Loucy (cell line): ENCODE measurements at regions not wholly inside any gene's neighbourhood (a gene's known extent, or its start where the extent isn't known, plus 50 kb on each side); places are given as distances from the start of the nearest gene placed in this dataset.

Source experiments
- H2AFZ ChIP-seq: fragments of 200-600 bp; sonication (generic); 2 replicates; pipeline ENCODE4 v1.6.0; 2016; ENCODE audit warnings: antibody characterized with exemption, mild to moderate bottlenecking, low read length, moderate library complexity
- H3F3A ChIP-seq: fragments of 200-600 bp; 2 replicates; pipeline ENCODE4 v1.6.0; 2016; ENCODE audit warnings: antibody characterized with exemption, low read depth, mild to moderate bottlenecking
- H3K27me3 ChIP-seq: fragments of 200-600 bp; sonication (generic); 2 replicates; pipeline ENCODE4 v1.6.1; 2014; ENCODE audit warnings: low read length, mild to moderate bottlenecking; ENCODE audit not compliant: insufficient read depth, poor library complexity, severe bottlenecking
- H3K36me3 ChIP-seq: fragments of 200-600 bp; sonication (generic); 2 replicates; pipeline ENCODE4 v1.6.1; 2016; ENCODE audit warnings: low read length; ENCODE audit not compliant: insufficient read depth
- H3K4me1 ChIP-seq: fragments of 200-600 bp; sonication (generic); 2 replicates; pipeline ENCODE4 v1.5.1; 2014; ENCODE audit warnings: low read length, mild to moderate bottlenecking; ENCODE audit not compliant: insufficient read depth, poor library complexity, severe bottlenecking
- H3K4me2 ChIP-seq: fragments of 200-600 bp; sonication (generic); 2 replicates; pipeline ENCODE4 v1.6.0; 2014; ENCODE audit warnings: antibody characterized with exemption, low read length, low read depth, mild to moderate bottlenecking; ENCODE audit not compliant: poor library complexity, severe bottlenecking
- H3K4me3 ChIP-seq: fragments of 200-600 bp; sonication (generic); 2 replicates; pipeline ENCODE4 v1.5.1; 2014; ENCODE audit warnings: low read length, mild to moderate bottlenecking, mixed read lengths; ENCODE audit not compliant: poor library complexity, severe bottlenecking
- H3K79me2 ChIP-seq: fragments of 200-600 bp; sonication (generic); 2 replicates; pipeline ENCODE4 v1.6.1; 2014; ENCODE audit warnings: low read length; ENCODE audit not compliant: insufficient read depth
- H3K9ac ChIP-seq: fragments of 200-600 bp; sonication (generic); 2 replicates; pipeline ENCODE4 v1.6.0; 2014; ENCODE audit warnings: mild to moderate bottlenecking, low read depth, low read length, moderate library complexity; ENCODE audit not compliant: poor library complexity, severe bottlenecking
- H3K9me2 ChIP-seq: fragments of 200-600 bp; sonication (generic); replicated peaks from 2 replicates; pipeline ENCODE4 v1.6.1; 2016; ENCODE audit warnings: low read depth, low read length, mixed read lengths
- H3K9me3 ChIP-seq: fragments of 200-600 bp; sonication (generic); 2 replicates; pipeline ENCODE4 v1.6.1; 2014; ENCODE audit warnings: mild to moderate bottlenecking, antibody characterized with exemption, low read length, low read depth; ENCODE audit not compliant: insufficient read depth
- H4K20me1 ChIP-seq: fragments of 200-600 bp; sonication (generic); 2 replicates; pipeline ENCODE4 v1.6.0; 2014; ENCODE audit warnings: antibody characterized with exemption, low read length, mild to moderate bottlenecking; ENCODE audit not compliant: insufficient read depth, poor library complexity, severe bottlenecking
- CTCF ChIP-seq: fragments of 200-600 bp; sonication (generic); conservative IDR thresholded peaks from 2 replicates; pipeline ENCODE4 v1.5.1; 2014; ENCODE audit warnings: mild to moderate bottlenecking, antibody characterized with exemption, low read length
- EZH2phosphoT487 ChIP-seq: fragments of 200-600 bp; IDR thresholded peaks from 2 replicates; pipeline ENCODE4 v1.6.1; 2018; ENCODE audit warnings: antibody characterized with exemption, mild to moderate bottlenecking, moderate library complexity, borderline replicate concordance

- H3F3A ChIP-seq, result no peaks in the 10 kb centered on the region
- no peak overlapping the region for H2AFZ ChIP-seq
- H3K9ac ChIP-seq, result no peak overlapping the region
- no peak overlapping the region for H3K4me3 ChIP-seq
- no peaks in the 10 kb centered on the region for H3K27me3 ChIP-seq
- no peaks in the 10 kb centered on the region for H3K36me3 ChIP-seq
- H3K9me3 ChIP-seq, result no peaks in the 10 kb centered on the region
- H3K4me1 ChIP-seq, result no peaks in the 10 kb centered on the region
- no peaks in the 10 kb centered on the region for H3K79me2 ChIP-seq
- no peaks in the 10 kb centered on the region for H3K9me2 ChIP-seq
- no peak for TF ChIP-seq EZH2phosphoT487
- TF ChIP-seq CTCF, result no peak
- H3K4me2 ChIP-seq, result no peak overlapping the region
- no peaks in the 10 kb centered on the region for H4K20me1 ChIP-seq
These were observed 455.4 kb upstream of the ANO3 start for GRCh38 chr11:25876456-25876965.

- no peaks in the 10 kb centered on the region for H3K36me3 ChIP-seq
- H3K79me2 ChIP-seq, result no peaks in the 10 kb centered on the region
- H3K4me1 ChIP-seq, result no peaks in the 10 kb centered on the region
- H3F3A ChIP-seq, result no peaks in the 10 kb centered on the region
- H3K9ac ChIP-seq, result no peak overlapping the region
- H3K9me2 ChIP-seq, result no peaks in the 10 kb centered on the region
- H3K9me3 ChIP-seq, result no peaks in the 10 kb centered on the region
- TF ChIP-seq EZH2phosphoT487 (no peak), CTCF (no peak)
- H4K20me1 ChIP-seq, result no peaks in the 10 kb centered on the region
- H2AFZ ChIP-seq, result no peak overlapping the region
- H3K4me2 ChIP-seq, result no peak overlapping the region
- no peaks in the 10 kb centered on the region for H3K27me3 ChIP-seq
- no peak overlapping the region for H3K4me3 ChIP-seq
These were observed 445.9 kb upstream of the ANO3 start for GRCh38 chr11:25886036-25886435.

GRCh38 chr11:25890626-25891260 lies 441.2 kb upstream of the ANO3 start:
- H3K9me2 ChIP-seq, result no peaks in the 10 kb centered on the region
- no peak overlapping the region for H3K4me3 ChIP-seq
- H3K4me2 ChIP-seq, result no peak overlapping the region
- no peaks in the 10 kb centered on the region for H3K79me2 ChIP-seq
- H3F3A ChIP-seq, result no peaks in the 10 kb centered on the region
- no peaks in the 10 kb centered on the region for H3K4me1 ChIP-seq
- H4K20me1 ChIP-seq, result no peaks in the 10 kb centered on the region
- H3K9me3 ChIP-seq, result no peaks in the 10 kb centered on the region
- TF ChIP-seq EZH2phosphoT487 (no peak), CTCF (no peak)
- H3K9ac ChIP-seq, result no peak overlapping the region
- H2AFZ ChIP-seq, result no peak overlapping the region
- H3K27me3 ChIP-seq, result no peaks in the 10 kb centered on the region
- no peaks in the 10 kb centered on the region for H3K36me3 ChIP-seq
